Hematopoietic multipotent progenitor cell treated with erythropoietin and hydrocortisone succinate and interleukin-3 and kit ligand, for 17 days (in vitro differentiated cells): ENCODE measurements at regions not wholly inside any gene's neighbourhood (a gene's known extent, or its start where the extent isn't known, plus 50 kb on each side); places are given as distances from the start of the nearest gene placed in this dataset.
"Not testable (repeated sequence)": the region's sequence is repeated elsewhere in the genome, so short reads cannot be mapped to it uniquely, and the experiment has no call there.

Experiments
- DNase-seq: peaks from one replicate; pipeline ENCODE4 v3.0.0-alpha.2; 2015; ENCODE audit warnings: low spot score

DNA sequence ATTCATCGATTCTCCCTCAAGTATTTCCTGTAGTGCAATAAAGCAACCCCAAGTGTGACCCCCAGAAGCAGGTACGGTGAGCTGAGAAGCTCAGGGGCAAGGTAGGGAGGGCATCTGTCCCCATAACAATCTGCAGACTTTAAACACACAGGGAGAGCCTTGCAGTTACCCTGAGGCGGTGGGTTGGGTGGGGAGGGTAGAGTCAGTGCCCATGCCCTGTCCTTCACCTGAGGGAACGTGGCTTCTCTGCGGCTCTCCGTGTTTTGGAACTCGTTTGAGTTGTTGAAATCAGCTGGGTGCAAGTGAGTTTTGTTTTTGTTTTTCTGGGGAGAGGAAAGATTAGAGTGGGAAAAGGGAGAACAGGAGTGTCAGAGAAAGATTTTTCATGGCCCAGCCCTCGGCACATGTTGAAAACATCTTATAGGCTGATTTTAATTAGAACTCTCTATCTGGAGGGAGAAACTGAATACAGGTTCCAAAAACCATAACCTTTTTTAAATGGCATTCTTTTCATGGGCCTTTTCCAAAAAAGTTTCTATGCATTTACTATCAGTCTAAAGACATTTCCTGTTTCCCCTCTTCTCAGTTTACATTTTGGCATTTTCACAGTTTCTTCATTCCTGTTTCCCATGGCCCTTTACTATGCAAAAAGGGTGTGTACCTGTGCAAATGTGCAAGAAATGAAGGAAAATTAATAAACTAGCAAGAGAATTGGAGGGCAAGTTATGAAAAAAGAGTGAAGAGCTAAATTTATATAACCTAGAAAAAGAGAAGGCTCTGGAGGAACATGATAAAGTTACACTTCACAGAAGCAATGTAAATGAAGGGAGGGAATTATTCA lies 266.5 kb upstream of the VLDLR start:
- no peak for DNase-seq

DNA sequence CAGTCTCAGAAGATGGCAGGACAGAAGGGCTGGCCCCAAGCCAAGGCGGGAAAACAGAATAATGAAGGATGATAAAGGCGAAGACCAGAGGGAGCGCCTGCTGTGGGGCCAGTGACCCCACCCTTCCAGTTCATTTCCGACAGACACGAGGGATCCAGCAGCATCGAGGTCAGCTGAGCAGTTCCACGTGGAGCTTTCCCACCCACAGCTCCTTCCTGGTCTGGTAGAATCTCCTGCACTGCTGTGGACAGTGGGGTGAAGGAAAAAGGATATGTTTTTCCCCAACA lies 265.9 kb upstream of the VLDLR start:
- no peak for DNase-seq

DNA sequence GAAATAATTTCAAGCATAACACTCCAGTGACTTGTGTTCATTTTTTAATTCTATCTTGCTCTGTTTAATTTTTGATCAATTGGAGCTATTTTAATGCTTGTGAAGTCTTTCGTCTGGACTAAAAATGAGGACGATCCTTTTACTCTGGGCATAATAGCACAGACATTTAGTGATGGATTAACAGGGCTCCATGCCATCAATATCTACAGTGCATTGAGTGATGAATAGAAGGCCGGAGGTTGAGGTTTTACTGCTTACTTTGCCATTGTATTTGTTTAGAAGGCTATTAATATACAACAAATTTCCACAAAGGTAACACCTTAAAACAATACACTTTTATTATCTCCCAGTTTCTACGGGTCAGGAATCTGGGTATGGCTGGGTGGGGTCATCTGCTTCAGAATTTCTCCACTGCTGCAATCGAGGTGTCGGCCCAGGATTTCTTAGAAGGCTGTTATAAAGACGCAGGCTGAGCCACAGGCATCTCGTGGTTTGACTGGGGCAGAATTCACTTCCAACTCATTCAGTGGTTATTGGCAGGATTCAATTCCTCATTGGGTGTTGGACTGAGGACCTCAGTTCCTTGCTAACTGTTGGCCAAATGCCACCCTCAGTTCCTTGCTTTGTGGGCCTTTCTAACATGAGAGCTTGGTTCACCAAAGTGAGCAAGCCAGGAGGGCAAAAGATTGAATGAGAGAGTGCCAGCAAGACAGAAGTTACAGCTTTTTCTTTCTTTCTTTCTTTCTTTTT lies 265.4 kb upstream of the VLDLR start:
- no peak for DNase-seq

DNA sequence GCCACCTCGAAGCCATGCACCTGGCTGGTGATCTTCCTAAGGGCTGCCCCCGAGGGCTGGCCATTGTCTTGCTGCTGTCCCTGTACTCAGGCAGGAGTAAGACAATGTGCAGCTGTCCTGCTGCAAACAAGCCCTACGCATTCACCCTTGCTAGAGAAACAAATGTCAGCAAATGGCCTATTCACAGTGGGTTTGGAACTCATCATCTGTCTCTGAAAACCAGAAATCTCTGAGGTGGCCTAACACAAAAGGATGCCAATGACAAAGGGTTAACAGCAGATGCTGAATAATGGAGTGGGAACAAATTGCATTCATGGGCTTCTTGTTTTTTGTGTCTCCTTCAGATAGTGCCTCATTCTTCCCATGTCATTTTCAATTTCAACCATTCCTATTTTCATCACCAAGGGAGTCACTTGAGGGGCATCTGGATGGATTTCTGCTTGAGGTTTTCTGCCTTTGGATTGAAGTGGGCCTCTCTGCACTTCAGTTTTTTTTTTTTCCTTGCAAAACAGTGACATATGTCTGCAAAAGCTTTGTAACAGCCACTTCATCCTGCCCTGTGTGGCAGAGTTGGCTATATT lies 261.6 kb upstream of the VLDLR start:
- DNase-seq = no peak

DNA sequence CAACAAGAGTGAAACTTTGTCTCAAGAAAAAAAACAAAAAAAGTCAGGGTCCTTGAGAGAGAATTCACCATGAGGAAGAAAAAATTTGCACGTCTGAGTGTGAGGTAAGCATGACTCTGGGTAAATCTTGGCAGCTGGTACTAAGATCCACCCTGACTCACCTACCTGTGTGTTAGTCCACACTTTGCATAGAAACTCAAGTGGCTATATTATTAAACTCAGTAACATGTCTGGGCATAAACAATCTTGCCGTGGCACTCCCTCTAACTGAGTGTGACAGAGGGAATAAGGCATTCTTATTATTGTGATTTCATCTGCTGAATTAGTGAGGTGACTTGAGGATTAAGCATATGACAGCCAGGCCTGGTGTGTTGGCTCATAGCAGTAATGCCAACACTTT lies 259.4 kb upstream of the VLDLR start:
- no peak for DNase-seq

DNA sequence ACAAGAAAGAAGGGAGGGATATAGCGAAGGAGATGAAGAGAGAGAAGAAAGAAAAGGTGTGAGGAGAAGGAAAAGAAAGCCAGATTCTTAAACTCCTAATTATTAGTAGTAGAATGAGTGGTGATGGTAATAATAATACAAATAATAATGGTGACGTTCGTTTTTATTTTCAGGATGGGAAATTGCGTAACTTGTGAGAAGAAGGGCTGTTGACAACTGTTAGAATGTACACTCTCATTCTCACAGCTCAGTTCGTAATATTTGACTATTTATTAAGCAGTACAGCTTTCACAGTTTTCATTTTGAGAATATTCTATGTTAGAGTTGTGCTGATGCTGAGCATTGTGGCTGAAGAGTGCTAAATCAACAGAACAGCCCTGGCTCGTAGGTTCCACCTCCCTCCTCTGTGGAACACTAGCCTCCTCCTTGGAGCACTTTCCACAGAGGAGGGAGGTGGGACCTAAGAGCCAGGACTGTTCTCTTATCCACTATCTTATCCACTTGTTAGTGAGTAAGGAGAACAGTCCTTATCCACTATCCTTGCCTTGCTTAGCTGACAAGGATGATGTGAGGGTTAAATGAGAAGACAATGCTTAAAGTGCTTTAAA lies 258.3 kb upstream of the VLDLR start:
- no peak for DNase-seq

DNA sequence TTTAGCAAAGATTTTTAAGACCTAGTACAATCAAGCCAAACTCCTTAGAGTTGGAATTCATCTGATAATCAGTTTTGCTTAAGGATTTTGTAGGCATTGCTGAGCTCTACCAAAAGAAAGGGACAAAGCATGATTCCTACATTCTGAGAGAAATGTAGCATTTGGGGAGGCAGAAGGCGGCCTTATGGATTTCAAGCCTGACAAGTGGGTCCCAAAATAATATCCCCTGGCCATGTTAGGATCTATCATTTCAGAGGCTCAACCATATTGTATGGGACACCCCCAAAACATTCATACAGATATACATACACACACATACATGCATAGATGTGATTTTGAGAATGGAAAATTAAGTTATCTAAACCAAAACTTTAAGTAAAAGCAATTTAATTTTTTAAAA lies 257.8 kb upstream of the VLDLR start:
- no peak for DNase-seq

DNA sequence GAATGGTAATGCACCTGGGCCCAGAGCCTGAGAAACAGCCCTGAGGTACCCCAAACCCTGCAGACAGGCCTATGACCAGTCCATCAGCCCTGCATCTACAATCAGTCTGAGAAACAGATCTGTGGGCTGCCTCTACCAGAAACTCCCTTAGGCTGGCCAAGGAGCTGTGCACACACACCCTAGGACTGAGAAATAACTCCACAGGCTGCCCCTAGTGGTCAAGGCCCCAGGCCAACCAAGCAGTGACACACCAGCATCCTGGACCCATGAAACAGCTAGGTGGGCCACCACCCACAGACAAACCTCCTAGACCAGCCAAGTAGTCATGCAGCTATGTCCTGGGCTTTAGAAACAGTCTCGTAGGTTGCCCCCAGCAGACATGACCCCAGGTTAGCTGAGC lies 253.6 kb upstream of the VLDLR start:
- no peak for DNase-seq

DNA sequence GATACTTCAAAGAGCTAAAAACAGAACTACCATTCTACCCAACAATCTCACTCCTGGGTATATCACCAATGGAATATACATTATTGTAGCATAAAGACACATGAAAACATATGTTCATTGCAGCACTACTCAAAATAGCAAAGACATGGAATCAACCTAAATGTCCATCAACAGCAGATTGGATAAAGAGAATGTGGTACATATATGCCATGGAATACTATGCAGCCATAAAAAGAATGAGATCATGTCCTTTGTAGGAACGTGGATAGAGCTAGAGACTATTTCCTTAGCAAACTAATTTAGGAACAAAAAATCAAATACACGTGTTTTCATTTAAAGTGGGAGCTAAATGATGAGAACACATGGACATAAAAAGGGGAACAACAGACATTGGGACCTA lies 247.9 kb upstream of the VLDLR start:
- DNase-seq = no peak

DNA sequence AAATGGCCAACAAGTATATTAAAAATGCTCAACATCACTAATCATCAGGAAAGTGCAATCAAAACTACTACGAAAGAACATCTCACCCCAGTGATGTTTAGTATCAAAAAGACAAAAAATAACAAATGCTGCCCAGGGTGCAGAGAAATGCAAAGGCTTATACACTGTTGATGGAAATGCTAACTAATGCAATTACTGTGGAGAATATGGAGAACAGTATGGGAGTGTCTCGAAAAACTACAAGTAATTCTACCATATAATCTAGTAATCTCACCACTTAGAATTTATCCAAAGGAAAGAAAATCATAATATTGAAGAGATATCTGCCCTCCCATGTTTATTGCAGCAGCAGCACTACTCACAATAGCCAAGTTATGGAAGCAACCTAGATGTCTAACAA lies 246.5 kb upstream of the VLDLR start:
- DNase-seq = no peak

DNA sequence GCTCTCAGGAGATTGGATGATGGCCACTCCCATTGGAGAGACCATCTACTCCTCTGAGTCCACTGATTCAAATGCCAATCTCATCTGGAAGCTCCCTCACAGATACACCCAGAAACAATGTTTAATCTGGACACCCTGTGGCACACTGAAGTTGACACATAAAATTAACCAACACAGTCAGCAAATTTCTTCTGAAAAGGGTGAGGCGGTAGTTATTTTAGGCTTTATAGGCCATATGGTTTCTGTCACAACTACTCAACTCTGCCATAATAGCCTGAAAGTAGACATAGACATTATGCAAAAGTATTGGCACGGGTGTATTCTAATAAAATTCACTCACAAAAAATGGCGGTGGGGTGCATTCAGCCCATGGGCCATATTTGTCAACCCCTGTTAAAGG lies 244.5 kb upstream of the VLDLR start:
- no peak for DNase-seq

DNA sequence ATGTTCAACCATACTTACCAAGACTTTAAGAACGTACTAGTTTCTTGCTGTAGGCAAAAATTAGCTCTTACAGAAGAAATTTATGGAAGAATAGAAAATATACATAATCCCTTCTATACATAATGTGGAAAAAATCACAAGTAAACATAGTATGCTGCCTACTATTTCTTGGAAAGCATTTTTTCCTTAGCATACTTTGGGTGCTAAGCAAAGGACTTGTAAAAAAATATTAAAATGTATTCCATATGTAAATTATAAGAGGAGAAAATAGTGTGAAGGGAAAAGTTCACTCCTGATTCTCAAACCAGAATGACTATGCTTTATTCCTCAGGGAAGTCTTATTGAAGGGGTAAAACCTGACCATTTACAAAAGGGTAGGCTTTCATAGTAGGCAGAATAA lies 243.8 kb upstream of the VLDLR start:
- no peak for DNase-seq

DNA sequence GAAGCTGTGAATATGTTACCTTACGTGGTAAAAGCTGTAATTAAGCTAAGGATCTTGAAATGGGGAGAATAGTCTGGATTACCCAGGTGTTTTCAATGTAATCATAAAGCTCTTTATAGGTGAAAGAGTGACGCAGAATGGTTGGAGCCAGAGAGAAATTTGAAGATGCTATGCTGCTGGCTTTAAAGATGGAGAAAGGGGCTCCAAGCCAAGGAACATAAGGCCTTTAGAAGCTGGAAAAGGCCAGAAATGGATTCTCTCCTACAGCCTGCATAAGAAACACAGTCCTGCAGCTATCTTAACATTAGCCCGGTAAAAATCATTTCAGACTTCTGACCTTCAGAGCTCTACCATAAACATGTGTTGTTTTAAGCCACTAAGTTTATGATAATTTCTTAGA lies 243.3 kb upstream of the VLDLR start:
- DNase-seq = no peak

DNA sequence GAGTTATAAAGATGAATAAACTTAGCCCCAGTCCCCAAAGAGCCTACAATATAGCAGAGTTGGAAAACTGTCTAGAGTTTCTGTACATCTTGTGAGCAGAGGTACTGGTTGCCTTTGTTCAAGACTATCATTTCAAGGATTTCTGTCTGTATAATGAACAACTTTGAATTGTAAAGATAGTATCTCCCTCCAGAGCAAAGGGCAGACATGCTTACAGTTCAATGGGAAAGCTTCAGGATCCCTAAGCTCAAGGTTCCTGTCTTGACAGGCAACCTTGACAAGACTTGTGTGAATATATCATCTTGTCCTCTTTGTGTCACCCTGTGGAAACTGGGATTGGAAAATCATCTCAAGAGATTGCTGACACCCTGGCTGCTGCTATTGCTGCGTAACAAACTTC lies 242.8 kb upstream of the VLDLR start:
- DNase-seq = no peak

DNA sequence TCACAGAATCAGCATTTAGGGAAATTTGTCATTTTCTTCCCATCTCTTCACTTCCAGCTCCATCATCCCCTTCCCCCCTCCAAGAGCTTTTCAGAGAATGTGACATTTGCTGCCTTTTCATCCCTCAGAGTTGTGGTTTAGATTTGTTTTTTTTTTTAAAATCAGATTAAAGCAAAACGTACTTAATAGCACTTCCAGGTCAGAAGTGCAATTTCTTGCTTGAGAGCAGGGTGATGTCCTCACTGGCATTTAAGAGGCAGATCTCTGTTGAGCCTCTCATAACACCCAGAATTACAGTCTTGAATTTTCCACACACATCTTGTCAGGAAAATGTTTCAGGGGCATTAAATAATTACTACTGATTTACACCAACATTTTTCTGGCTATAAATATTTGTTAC lies 236.8 kb upstream of the VLDLR start:
- DNase-seq = no peak

DNA sequence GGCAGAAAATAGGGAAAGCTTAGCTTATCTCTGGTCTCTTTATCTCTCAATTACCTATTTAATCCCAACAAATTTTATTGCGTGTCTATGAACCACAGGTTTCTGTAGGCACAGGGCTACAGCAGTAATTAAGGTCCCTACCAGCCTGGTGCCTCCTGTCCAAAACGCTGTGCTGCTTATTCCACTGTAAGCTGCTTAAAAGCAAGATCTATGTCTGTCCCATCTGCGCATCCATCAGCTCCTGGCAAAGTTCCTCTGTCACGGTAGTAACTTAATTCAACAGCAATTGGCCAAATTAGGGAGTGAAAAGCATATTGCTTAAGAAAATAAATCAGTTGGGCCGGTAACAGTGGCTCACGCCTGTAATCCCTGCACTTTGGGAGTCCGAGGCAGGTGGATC lies 235.8 kb upstream of the VLDLR start:
- no peak for DNase-seq

DNA sequence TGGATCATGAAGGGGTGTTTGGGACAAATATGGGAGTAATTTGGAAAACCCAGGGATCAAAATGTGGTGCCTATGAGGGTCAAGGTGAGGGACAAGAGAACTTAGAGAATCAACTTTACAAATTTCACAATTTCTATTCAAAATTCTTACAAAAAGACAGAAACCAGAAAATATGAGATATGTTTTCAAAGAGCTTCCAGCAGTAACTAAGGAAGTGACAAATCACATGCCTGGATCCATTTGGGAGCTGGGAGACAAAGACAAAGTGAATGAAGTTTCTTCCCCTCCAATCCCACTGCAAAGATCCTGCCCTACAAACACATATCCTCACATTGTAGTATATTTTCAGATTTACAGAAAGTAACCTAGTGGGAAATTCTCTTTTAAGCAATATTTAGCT lies 235.0 kb upstream of the VLDLR start:
- no peak for DNase-seq

DNA sequence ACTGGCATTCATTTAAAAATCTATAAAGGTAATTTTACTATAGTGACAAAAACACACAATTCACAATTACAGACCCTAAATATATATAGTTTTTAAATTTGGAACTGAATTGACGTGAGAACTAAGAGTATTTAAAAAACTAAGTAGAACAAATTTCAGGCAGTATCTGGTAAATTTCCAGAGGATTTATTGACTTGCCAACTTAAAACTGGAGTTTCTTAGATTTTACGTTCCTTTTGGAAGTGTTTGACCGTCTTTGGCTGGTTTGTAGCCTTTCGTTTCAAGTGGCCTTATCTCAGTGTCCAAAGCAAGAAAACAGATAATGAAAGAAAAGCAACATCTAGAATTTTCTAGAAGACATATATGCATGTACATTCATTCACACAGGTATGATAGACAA lies 234.4 kb upstream of the VLDLR start:
- DNase-seq = no peak

DNA sequence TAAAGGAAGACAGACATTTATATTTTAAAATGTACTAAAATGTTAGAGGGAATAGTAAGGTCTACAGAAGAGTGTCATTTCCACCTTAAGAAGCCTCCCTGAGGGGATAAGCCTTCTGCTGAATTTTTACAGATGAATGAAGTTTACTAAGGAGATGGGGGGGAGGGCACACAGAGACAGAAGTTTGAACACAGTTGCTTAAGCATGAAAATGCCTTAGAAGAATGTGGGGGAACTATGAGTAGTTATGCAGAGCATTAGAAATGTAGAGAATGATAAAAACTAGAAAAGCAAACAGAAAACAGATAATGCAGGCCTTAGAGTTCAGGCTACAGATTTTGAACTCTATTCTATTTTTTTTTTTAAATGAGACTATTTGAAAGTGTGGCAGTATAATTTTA lies 232.2 kb upstream of the VLDLR start:
- no peak for DNase-seq

DNA sequence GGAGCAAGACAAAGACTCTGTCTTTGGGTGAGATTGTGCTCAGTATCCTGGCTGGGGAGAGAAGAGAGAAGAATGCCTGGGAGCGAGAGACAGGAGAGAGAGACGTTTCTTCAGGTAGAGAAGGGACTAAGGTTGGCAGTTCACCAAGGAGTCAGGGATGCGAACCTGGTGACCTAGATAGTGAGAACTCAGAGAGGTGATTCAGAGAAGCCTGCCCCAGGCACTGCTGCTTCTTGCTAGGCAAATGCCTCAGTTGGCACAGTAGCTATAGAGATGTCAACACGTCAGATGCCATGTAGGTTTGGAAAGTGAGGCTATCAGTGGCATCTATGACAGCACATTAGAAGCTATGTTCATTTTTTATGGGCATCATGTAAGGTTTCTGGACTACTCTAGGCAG lies 231.6 kb upstream of the VLDLR start:
- DNase-seq = no peak

DNA sequence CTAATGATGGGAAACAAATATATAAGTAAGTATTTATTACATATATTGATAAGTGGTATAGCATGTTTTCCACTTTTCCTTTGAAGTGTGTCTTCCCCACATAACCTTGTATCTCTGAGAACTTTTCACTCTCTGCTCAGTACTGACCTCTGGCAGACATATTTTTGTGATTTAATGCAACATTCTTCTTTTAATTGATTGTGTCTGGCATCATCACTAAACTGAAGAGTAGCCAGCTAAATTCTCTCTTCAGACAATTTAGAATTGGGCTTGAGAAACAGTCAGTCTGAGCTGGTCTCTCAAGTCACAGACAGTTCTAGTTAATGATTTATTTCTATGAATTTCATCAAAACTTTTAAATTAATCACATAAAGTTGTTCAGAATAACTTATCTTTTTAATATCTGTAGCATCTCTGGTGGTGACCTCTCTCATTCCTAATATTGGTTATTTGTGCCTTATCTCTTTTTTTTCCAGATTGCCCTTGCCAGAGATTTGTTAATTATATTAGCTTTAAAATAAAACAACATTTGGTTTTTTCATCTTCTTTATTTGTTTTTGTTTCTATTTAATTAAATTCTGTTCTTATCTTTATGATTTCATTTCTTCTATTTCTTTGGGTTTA lies 230.0 kb upstream of the VLDLR start:
- not testable (repeated sequence) for DNase-seq

DNA sequence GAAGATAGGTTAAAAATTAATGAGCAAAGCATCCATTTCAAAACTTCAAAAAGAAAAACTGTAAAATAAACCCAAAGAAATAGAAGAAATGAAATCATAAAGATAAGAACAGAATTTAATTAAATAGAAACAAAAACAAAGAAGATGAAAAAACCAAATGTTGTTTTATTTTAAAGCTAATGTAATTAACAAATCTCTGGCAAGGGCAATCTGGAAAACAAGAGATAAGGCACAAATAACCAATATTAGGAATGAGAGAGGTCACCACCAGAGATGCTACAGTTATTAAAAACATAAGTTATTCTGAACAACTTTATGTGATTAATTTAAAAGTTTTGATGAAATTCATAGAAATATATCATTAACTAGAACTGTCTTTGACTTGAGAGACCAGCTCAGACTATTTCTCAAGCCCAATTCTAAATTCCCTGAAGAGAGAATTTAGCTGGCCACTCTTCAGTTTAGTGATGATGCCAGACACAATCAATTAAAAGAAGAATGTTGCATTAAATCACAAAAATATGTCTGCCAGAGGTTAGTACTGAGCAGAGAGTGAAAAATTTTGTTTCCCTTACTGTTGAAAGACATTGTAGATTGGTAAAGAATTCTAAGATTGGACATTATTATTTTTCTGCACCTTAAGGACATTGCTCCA lies 227.4 kb upstream of the VLDLR start:
- DNase-seq = not testable (repeated sequence)
